Panc1 (cell line): ENCODE measurements at regions not wholly inside any gene's neighbourhood (a gene's known extent, or its start where the extent isn't known, plus 50 kb on each side); places are given as distances from the start of the nearest gene placed in this dataset.

Experiments
- POLR2AphosphoS5 ChIP-seq: IDR thresholded peaks from 2 replicates; pipeline ENCODE4 v1.6.1; 2012; ENCODE audit warnings: mild to moderate bottlenecking, low read depth, low read length, moderate library complexity
- SIN3A ChIP-seq: IDR thresholded peaks from 2 replicates; pipeline ENCODE4 v1.6.1; 2012; ENCODE audit warnings: low read depth, mild to moderate bottlenecking, low read length, moderate library complexity, borderline replicate concordance; ENCODE audit not compliant: insufficient read depth
- TF ChIP-seq, protein P1 (sequence below): fragments of 450-650 bp; IDR thresholded peaks from 2 replicates; pipeline ENCODE4 v1.5.1; 2017; ENCODE audit warnings: mild to moderate bottlenecking
- TF ChIP-seq, protein P2 (sequence below), 2 experiments: IDR thresholded peaks; 2 replicates each; pipeline ENCODE4 v1.6.1; 2011 to 2012; ENCODE audit warnings: low read depth in 2 of 2, control low read depth in 1 of 2, low read length in 1 of 2, mild to moderate bottlenecking in 1 of 2, moderate library complexity in 1 of 2; ENCODE audit not compliant: insufficient read depth in 1 of 2

DNA sequence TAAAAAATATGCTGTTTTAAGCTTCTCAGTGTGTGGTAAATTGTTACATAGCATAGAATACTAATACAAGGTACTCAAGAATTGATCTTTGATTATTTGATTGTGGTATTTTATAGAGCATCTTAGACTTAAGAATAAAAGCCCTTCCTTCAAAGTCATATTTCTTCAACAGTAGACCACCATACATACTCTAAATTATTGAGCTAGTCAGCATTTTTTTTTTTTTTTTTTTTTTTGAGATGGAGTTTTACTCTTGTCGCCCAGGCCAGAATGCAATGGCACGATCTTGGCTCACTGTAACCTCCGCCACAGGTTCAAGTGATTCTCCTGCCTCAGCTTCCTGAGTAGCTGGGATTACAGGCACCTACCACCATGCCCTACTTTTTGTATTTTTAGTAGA is 436.7 kb upstream of the LUZP2 start:
- TF ChIP-seq POLR2AphosphoS5 (no peak), SIN3A (no peak)
- TF ChIP-seq, protein P1, sequence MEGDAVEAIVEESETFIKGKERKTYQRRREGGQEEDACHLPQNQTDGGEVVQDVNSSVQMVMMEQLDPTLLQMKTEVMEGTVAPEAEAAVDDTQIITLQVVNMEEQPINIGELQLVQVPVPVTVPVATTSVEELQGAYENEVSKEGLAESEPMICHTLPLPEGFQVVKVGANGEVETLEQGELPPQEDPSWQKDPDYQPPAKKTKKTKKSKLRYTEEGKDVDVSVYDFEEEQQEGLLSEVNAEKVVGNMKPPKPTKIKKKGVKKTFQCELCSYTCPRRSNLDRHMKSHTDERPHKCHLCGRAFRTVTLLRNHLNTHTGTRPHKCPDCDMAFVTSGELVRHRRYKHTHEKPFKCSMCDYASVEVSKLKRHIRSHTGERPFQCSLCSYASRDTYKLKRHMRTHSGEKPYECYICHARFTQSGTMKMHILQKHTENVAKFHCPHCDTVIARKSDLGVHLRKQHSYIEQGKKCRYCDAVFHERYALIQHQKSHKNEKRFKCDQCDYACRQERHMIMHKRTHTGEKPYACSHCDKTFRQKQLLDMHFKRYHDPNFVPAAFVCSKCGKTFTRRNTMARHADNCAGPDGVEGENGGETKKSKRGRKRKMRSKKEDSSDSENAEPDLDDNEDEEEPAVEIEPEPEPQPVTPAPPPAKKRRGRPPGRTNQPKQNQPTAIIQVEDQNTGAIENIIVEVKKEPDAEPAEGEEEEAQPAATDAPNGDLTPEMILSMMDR: no peak
- TF ChIP-seq, protein P2, sequence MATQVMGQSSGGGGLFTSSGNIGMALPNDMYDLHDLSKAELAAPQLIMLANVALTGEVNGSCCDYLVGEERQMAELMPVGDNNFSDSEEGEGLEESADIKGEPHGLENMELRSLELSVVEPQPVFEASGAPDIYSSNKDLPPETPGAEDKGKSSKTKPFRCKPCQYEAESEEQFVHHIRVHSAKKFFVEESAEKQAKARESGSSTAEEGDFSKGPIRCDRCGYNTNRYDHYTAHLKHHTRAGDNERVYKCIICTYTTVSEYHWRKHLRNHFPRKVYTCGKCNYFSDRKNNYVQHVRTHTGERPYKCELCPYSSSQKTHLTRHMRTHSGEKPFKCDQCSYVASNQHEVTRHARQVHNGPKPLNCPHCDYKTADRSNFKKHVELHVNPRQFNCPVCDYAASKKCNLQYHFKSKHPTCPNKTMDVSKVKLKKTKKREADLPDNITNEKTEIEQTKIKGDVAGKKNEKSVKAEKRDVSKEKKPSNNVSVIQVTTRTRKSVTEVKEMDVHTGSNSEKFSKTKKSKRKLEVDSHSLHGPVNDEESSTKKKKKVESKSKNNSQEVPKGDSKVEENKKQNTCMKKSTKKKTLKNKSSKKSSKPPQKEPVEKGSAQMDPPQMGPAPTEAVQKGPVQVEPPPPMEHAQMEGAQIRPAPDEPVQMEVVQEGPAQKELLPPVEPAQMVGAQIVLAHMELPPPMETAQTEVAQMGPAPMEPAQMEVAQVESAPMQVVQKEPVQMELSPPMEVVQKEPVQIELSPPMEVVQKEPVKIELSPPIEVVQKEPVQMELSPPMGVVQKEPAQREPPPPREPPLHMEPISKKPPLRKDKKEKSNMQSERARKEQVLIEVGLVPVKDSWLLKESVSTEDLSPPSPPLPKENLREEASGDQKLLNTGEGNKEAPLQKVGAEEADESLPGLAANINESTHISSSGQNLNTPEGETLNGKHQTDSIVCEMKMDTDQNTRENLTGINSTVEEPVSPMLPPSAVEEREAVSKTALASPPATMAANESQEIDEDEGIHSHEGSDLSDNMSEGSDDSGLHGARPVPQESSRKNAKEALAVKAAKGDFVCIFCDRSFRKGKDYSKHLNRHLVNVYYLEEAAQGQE (IDR thresholded peaks at IDR 0.05; ENCODE audit: insufficient read depth in 1 of 2, low read depth in 2 of 2, low read length in 1 of 2): no peak
